Caco-2 (cell line): ENCODE measurements at regions not wholly inside any gene's neighbourhood (a gene's known extent, or its start where the extent isn't known, plus 50 kb on each side); places are given as distances from the start of the nearest gene placed in this dataset.

ENCODE experiments used
- BruUV-seq: library from RNA; stranded (reverse); fragments of 400-500 nt; replicated peaks from 2 replicates; lab custom pipeline; 2021; lab: Mats Ljungman, UMichigan
- CTCF ChIA-PET: fragments of 300-600 bp; sonication (Branson Sonifier 250); formaldehyde crosslinking; loops from one replicate; lab custom pipeline; 2022; ENCODE audit warnings: antibody characterized with exemption; lab: Charles Lee
- POLR2A ChIA-PET: fragments of 300-600 bp; sonication (Branson Sonifier 250); formaldehyde crosslinking; loops from one replicate; lab custom pipeline; 2022; ENCODE audit warnings: antibody characterized with exemption; lab: Charles Lee
- DNase-seq, 2 experiments: peaks; one replicate each; pipeline versions ENCODE4 v3.0.0 to v3.0.0-alpha.2; 2020 to 2022
- H3K27me3 ChIP-seq: replicated peaks from 2 replicates; pipeline ENCODE4 v1.6.0; 2011; ENCODE audit warnings: low read length; ENCODE audit not compliant: control insufficient read depth, insufficient read depth
- H3K36me3 ChIP-seq: 2 replicates; pipeline ENCODE4 v1.5.1; 2011; ENCODE audit warnings: low read length; ENCODE audit not compliant: control insufficient read depth, insufficient read depth
- H3K4me1 ChIP-seq: fragments of 250-450 bp; sonication (Bioruptor Pico); 2 replicates; pipeline ENCODE4 v1.5.1; 2020; ENCODE audit warnings: mild to moderate bottlenecking
- H3K4me3 ChIP-seq: 2 replicates; pipeline ENCODE4 v1.5.1; 2011; ENCODE audit warnings: low read depth, mild to moderate bottlenecking, control low read depth, low read length
- H3K9me3 ChIP-seq: fragments of 250-450 bp; sonication (Bioruptor Pico); 2 replicates; pipeline ENCODE4 v1.5.1; 2020; ENCODE audit warnings: mild to moderate bottlenecking, moderate library complexity
- H3K27ac Mint-ChIP-seq: one replicate; pipeline ENCODE4 v1.8.0; 2022; ENCODE audit warnings: mixed read lengths; ENCODE audit not compliant: unreplicated experiment
- H3K27me3 Mint-ChIP-seq: one replicate; pipeline ENCODE4 v1.8.0; 2022; ENCODE audit warnings: mixed read lengths; ENCODE audit not compliant: insufficient read depth, unreplicated experiment
- H3K36me3 Mint-ChIP-seq: one replicate; pipeline ENCODE4 v1.8.0; 2022; ENCODE audit warnings: mild to moderate bottlenecking, mixed read lengths; ENCODE audit not compliant: insufficient read depth, unreplicated experiment
- H3K4me1 Mint-ChIP-seq: one replicate; pipeline ENCODE4 v1.8.0; 2022; ENCODE audit warnings: low read depth, mixed read lengths; ENCODE audit not compliant: unreplicated experiment
- H3K4me3 Mint-ChIP-seq: one replicate; pipeline ENCODE4 v1.8.0; 2022; ENCODE audit warnings: mild to moderate bottlenecking, moderate library complexity, mixed read lengths; ENCODE audit not compliant: unreplicated experiment
- H3K9me3 Mint-ChIP-seq: one replicate; pipeline ENCODE4 v1.8.0; 2022; ENCODE audit warnings: mixed read lengths; ENCODE audit not compliant: unreplicated experiment
- intact Hi-C: fragments of 100-400 bp; cut with micrococcal nuclease; formaldehyde crosslinking; loops from one replicate; pipeline ENCODE4 v1.10.0; 2022; ENCODE audit not compliant: unreplicated experiment
- TF ChIP-seq, protein P1 (sequence below), 2 experiments: fragments of 200-600 bp in 1 of 2; IDR thresholded peaks; 1 replicate in 1 of 2; 2 replicates in 1 of 2; pipeline versions ENCODE4 v1.5.1 to v1.8.0; 2011 to 2022; ENCODE audit warnings: antibody characterized with exemption in 1 of 2, control low read depth in 1 of 2, inconsistent platforms in 1 of 2, low read depth in 1 of 2, low read length in 1 of 2, mild to moderate bottlenecking in 1 of 2, moderate library complexity in 1 of 2; ENCODE audit not compliant: insufficient read depth in 1 of 2, severe bottlenecking in 1 of 2, unreplicated experiment in 1 of 2

DNA sequence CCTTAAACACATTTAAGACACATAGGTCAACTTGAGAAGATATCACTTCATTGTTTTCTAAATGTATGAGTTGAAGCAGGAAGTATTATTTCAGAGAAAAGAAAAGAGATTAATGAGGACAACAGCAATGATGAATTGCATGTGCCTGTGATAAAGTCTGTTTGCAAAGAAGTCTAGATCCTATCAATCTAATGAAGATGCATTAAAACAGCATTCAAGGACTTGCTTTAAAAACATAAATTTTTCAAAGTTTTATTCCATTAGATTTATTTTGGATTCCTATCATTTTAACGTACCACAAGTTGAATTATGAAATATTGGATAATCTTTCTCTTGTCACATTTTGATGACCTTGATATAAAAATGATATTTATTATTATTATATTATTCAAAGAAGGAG, 642.5 kb upstream of the CCDC54 start:
- TF ChIP-seq, protein P1, sequence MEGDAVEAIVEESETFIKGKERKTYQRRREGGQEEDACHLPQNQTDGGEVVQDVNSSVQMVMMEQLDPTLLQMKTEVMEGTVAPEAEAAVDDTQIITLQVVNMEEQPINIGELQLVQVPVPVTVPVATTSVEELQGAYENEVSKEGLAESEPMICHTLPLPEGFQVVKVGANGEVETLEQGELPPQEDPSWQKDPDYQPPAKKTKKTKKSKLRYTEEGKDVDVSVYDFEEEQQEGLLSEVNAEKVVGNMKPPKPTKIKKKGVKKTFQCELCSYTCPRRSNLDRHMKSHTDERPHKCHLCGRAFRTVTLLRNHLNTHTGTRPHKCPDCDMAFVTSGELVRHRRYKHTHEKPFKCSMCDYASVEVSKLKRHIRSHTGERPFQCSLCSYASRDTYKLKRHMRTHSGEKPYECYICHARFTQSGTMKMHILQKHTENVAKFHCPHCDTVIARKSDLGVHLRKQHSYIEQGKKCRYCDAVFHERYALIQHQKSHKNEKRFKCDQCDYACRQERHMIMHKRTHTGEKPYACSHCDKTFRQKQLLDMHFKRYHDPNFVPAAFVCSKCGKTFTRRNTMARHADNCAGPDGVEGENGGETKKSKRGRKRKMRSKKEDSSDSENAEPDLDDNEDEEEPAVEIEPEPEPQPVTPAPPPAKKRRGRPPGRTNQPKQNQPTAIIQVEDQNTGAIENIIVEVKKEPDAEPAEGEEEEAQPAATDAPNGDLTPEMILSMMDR (IDR thresholded peaks at IDR 0.05; ENCODE audit: insufficient read depth in 1 of 2, low read depth in 1 of 2, low read length in 1 of 2, severe bottlenecking in 1 of 2, unreplicated experiment in 1 of 2): no peak
- H3K36me3 Mint-ChIP-seq: no peaks in the 10 kb centered on the region
- CTCF ChIA-PET: no interaction called here
- Histone ChIP-seq H3K27me3 (no peaks in the 10 kb centered on the region), H3K4me3 (no peak overlapping the region), H3K36me3 (no peaks in the 10 kb centered on the region), H3K9me3 (no peaks in the 10 kb centered on the region), H3K4me1 (no peaks in the 10 kb centered on the region)
- intact Hi-C loops: no loop called here
- H3K9me3 Mint-ChIP-seq: no peaks in the 10 kb centered on the region
- H3K27ac Mint-ChIP-seq: no peak overlapping the region
- BruUV-seq: no TSS peak
- POLR2A ChIA-PET: no interaction called here
- H3K4me1 Mint-ChIP-seq: no peaks in the 10 kb centered on the region
- H3K4me3 Mint-ChIP-seq: no peak overlapping the region
- no peak for DNase-seq
- peaks cover 3% of the 10 kb centered on the region for H3K27me3 Mint-ChIP-seq

DNA sequence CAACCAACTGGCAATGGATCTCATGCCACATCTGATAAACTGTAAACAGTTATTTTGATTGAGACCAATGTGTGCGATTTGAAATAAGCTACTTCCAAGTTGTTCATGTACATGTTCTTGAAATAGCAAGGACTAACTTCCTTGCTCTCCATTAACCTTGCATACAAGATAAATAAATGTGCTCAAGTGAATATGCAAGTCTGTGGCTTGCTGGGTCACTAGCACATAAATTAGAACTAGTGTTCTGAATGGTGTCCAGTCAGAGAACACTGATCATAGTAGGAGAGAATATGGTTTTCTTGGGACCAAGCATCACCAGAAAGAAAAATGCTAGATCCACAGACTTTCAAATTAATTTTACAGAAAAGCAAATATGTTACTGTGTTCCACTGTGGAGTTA, 640.0 kb upstream of the CCDC54 start:
- Mint-ChIP-seq H3K27me3 (peaks cover 3% of the 10 kb centered on the region), H3K4me3 (no peak overlapping the region), H3K9me3 (no peaks in the 10 kb centered on the region), H3K36me3 (no peaks in the 10 kb centered on the region), H3K27ac (no peak overlapping the region), H3K4me1 (no peaks in the 10 kb centered on the region)
- POLR2A ChIA-PET: no interaction called here
- no peaks in the 10 kb centered on the region for H3K27me3 ChIP-seq
- H3K4me3 ChIP-seq: no peak overlapping the region
- no peaks in the 10 kb centered on the region for H3K9me3 ChIP-seq
- no TSS peak for BruUV-seq
- no peaks in the 10 kb centered on the region for H3K4me1 ChIP-seq
- H3K36me3 ChIP-seq: no peaks in the 10 kb centered on the region
- DNase-seq: no peak
- intact Hi-C loops: no loop called here
- CTCF ChIA-PET: no interaction called here
- TF ChIP-seq, protein P1 (IDR thresholded peaks at IDR 0.05; ENCODE audit: insufficient read depth in 1 of 2, low read depth in 1 of 2, low read length in 1 of 2, severe bottlenecking in 1 of 2, unreplicated experiment in 1 of 2): no peak

DNA sequence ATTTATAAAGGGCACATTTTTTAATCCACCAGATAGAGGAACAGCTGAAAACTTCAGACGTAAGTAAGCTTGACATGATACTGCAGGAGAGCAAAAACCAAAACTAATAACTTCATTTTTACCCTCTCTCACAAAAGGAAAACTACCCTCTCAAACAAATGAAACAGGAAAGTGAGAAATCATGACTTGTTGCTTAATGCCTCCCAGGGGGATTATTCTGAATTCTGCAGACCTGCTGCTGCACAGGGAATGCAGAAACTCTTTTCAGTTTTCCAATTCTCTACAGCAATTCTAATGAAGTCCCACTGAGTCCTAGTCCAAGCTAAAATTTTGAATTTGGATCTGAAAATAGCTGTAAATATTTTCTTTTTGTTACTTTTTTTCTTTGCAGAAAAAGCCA, 637.1 kb upstream of the CCDC54 start:
- Mint-ChIP-seq H3K4me3 (no peak overlapping the region), H3K4me1 (no peaks in the 10 kb centered on the region), H3K27me3 (no peaks in the 10 kb centered on the region), H3K9me3 (no peaks in the 10 kb centered on the region), H3K27ac (no peak overlapping the region), H3K36me3 (no peaks in the 10 kb centered on the region)
- no peak for DNase-seq
- TF ChIP-seq, protein P1 (IDR thresholded peaks at IDR 0.05; ENCODE audit: insufficient read depth in 1 of 2, low read depth in 1 of 2, low read length in 1 of 2, severe bottlenecking in 1 of 2, unreplicated experiment in 1 of 2): no peak
- H3K4me1 ChIP-seq: no peaks in the 10 kb centered on the region
- no peaks in the 10 kb centered on the region for H3K9me3 ChIP-seq
- BruUV-seq: no TSS peak
- H3K27me3 ChIP-seq: no peaks in the 10 kb centered on the region
- ChIA-PET POLR2A (no interaction called here), CTCF (no interaction called here)
- no peaks in the 10 kb centered on the region for H3K36me3 ChIP-seq
- intact Hi-C loops: no loop called here
- no peak overlapping the region for H3K4me3 ChIP-seq
